Body of pancreas (tissue), 4 donors: ENCODE measurements at regions not wholly inside any gene's neighbourhood (a gene's known extent, or its start where the extent isn't known, plus 50 kb on each side); places are given as distances from the start of the nearest gene placed in this dataset.
"Not testable (repeated sequence)": the region's sequence is repeated elsewhere in the genome, so short reads cannot be mapped to it uniquely, and the experiment has no call there.

Experiments
- ATAC-seq: fragments of 150-250 bp; one replicate; pipeline ENCODE4 v1.9.1; 2016
- DNase-seq, 4 donors: peaks; one replicate each; pipeline ENCODE4 v3.0.0-alpha.2; 2019
- H3K27ac ChIP-seq, 4 donors: fragments of 200-600 bp; sonication (generic); 1 replicate in 3 of 4; 2 replicates in 1 of 4; pipeline versions ENCODE4 v1.5.1 to v1.6.1; 2016 to 2019; ENCODE audit warnings: mild to moderate bottlenecking in 1 of 4, mixed read lengths in 1 of 4, moderate library complexity in 1 of 4
- H3K27me3 ChIP-seq, 2 donors: fragments of 200-600 bp; sonication (generic); one replicate each; pipeline ENCODE4 v1.6.0; 2016; ENCODE audit warnings: mild to moderate bottlenecking in 1 of 2
- H3K36me3 ChIP-seq, 2 donors: fragments of 200-600 bp; sonication (generic); replicated peaks in 1 of 2; 2 replicates each; pipeline ENCODE4 v1.5.1; 2016; ENCODE audit warnings: low read depth in 2 of 2; ENCODE audit not compliant: insufficient read depth in 1 of 2
- H3K4me1 ChIP-seq: fragments of 200-600 bp; sonication (generic); one replicate; pipeline ENCODE4 v1.6.0; 2016
- H3K4me3 ChIP-seq, 2 donors: fragments of 200-600 bp; sonication (generic); 1 replicate in 1 of 2; 2 replicates in 1 of 2; pipeline ENCODE4 v1.5.1; 2016 to 2019
- H3K9me3 ChIP-seq, 3 donors: fragments of 200-600 bp; sonication (generic); 1 replicate in 2 of 3; 2 replicates in 1 of 3; pipeline ENCODE4 v1.5.1; 2016
- POLR2A ChIP-seq, 3 donors: fragments of 450-650 bp; IDR thresholded peaks; one replicate each; pipeline ENCODE4 v1.6.1; 2016; ENCODE audit warnings: antibody characterized with exemption in 3 of 3, mild to moderate bottlenecking in 2 of 3
- WGBS, 2 donors: methylation state at CpG; one replicate each; pipeline ENCODE4 v1.1.5; 2017; 5-methylcytosine and 5-hydroxymethylcytosine counted together
- intact Hi-C: fragments of 100-400 bp; cut with DNase I; formaldehyde crosslinking; loops from one replicate; pipeline ENCODE4 v1.15.1; 2023
- TF ChIP-seq, protein P1 (sequence below), 7 experiments: fragments of 450-650 bp in 4 of 7; fragments of 200-600 bp in 3 of 7; sonication (generic) in 3 of 7; IDR thresholded peaks; one replicate each; pipeline ENCODE4 v1.5.1; 2016 to 2019; ENCODE audit warnings: antibody characterized with exemption in 7 of 7

DNA sequence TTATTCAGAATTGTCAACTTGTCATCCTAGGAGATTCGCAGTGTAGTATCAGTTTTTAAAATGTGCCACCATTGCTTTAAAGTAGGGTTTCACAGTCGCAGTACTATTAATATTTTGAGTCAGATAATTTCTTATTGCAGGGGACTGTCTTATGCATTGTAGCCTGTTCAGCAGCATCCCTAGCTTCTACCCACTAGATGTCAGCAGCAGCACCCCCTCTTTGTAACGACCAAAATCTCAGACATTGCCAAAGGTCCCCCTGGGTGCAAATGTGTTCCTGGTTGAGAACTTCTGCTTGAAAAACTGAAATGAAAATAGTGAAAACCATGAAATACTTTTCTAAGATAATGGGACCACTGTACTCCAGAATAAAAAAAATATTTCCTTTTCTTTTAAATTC, 474.8 kb downstream of the CNTN3 start:
- H3K27me3 ChIP-seq: no peaks in the 10 kb centered on the region
- 38 to 45% methylated on average over 3 of the region's 3 CpGs for WGBS, 2 donors
- DNase-seq (no peak), ATAC-seq (no peak)
- no peaks in the 10 kb centered on the region for H3K9me3 ChIP-seq
- H3K4me3 ChIP-seq: no peak overlapping the region
- TF ChIP-seq, protein P1, sequence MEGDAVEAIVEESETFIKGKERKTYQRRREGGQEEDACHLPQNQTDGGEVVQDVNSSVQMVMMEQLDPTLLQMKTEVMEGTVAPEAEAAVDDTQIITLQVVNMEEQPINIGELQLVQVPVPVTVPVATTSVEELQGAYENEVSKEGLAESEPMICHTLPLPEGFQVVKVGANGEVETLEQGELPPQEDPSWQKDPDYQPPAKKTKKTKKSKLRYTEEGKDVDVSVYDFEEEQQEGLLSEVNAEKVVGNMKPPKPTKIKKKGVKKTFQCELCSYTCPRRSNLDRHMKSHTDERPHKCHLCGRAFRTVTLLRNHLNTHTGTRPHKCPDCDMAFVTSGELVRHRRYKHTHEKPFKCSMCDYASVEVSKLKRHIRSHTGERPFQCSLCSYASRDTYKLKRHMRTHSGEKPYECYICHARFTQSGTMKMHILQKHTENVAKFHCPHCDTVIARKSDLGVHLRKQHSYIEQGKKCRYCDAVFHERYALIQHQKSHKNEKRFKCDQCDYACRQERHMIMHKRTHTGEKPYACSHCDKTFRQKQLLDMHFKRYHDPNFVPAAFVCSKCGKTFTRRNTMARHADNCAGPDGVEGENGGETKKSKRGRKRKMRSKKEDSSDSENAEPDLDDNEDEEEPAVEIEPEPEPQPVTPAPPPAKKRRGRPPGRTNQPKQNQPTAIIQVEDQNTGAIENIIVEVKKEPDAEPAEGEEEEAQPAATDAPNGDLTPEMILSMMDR (IDR thresholded peaks at IDR 0.05): no peak
- no peak for TF ChIP-seq POLR2A (IDR thresholded peaks at IDR 0.05)
- H3K4me1 ChIP-seq: no peaks in the 10 kb centered on the region
- no peak overlapping the region for H3K27ac ChIP-seq
- no peaks in the 10 kb centered on the region for H3K36me3 ChIP-seq
- intact Hi-C loops: no loop called here

DNA sequence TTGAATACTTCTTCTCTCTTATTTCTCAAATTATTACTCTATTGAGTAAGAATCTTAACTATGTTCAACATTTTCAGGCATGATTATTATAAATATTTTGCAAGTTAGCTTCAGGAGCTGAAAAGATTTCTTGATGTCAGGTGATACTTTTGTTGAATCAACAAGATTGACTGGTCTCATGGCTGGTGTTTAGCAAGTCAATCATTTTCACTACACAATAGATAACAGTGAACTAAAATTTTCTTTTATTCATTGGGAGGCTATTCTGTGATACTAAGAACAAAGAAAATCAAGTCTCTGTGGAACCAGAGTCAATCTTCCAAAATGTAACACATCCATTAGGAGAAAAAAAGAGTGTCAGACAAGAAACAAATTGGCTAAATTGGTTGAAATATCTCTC, 476.7 kb downstream of the CNTN3 start:
- intact Hi-C loops: no loop called here
- ATAC-seq: no peak
- no peaks in the 10 kb centered on the region for H3K27me3 ChIP-seq

DNA sequence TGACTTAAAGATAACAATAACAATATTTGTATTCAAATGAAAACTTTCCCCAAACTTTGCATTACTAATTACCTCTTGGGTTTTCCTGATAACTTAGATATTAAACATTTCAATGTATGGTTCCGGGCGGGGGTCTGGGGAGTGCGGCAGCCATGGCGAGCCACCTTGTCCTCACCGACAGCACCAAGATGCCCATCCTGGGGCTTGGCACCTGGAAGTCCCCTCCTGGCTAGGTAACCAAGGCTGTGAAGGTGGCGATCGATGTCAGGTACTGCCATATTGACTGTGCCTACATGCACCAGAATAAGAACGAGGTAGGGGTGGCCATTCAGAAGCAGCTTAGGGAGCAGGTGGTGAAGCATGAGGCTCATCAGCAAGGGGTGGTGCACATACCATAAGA, 478.7 kb downstream of the CNTN3 start:
- TF ChIP-seq, protein P1 (IDR thresholded peaks at IDR 0.05): no peak
- no peak for TF ChIP-seq POLR2A (IDR thresholded peaks at IDR 0.05)
- H3K27ac ChIP-seq: no peak overlapping the region
- no peaks in the 10 kb centered on the region for H3K9me3 ChIP-seq
- H3K4me3 ChIP-seq: no peak overlapping the region
- intact Hi-C loops: no loop called here
- WGBS, 2 donors: 79 to 85% methylated on average over 8 of the region's 8 CpGs
- H3K27me3 ChIP-seq: no peaks in the 10 kb centered on the region
- DNase-seq: no peak
- no peak for ATAC-seq
- H3K36me3 ChIP-seq: no peaks in the 10 kb centered on the region
- H3K4me1 ChIP-seq: no peaks in the 10 kb centered on the region

More for the DNA sequence above, 476.7 kb downstream of the CNTN3 start:
- no peak for TF ChIP-seq POLR2A (IDR thresholded peaks at IDR 0.05)
- TF ChIP-seq, protein P1 (IDR thresholded peaks at IDR 0.05): no peak
- no peaks in the 10 kb centered on the region for H3K36me3 ChIP-seq
- no peaks in the 10 kb centered on the region for H3K4me1 ChIP-seq
- no peak overlapping the region for H3K4me3 ChIP-seq
- DNase-seq: no peak
- H3K27ac ChIP-seq: no peak overlapping the region
- no peaks in the 10 kb centered on the region for H3K9me3 ChIP-seq

- Histone ChIP-seq H3K9me3 (no peaks in the 10 kb centered on the region), H3K36me3 (no peaks in the 10 kb centered on the region), H3K27me3 (no peaks in the 10 kb centered on the region), H3K4me1 (no peaks in the 10 kb centered on the region), H3K4me3 (no peak overlapping the region), H3K27ac (no peak overlapping the region)
- intact Hi-C loops: no loop called here
- DNase-seq (no peak), ATAC-seq (no peak)
- 51 to 63% methylated on average over 2 of the region's 2 CpGs for WGBS, 2 donors
- TF ChIP-seq, protein P1 (IDR thresholded peaks at IDR 0.05): no peak
- TF ChIP-seq POLR2A (IDR thresholded peaks at IDR 0.05): no peak
These were observed 479.6 kb downstream of the CNTN3 start for GRCh38 chr3:74134831-74135230.

DNA sequence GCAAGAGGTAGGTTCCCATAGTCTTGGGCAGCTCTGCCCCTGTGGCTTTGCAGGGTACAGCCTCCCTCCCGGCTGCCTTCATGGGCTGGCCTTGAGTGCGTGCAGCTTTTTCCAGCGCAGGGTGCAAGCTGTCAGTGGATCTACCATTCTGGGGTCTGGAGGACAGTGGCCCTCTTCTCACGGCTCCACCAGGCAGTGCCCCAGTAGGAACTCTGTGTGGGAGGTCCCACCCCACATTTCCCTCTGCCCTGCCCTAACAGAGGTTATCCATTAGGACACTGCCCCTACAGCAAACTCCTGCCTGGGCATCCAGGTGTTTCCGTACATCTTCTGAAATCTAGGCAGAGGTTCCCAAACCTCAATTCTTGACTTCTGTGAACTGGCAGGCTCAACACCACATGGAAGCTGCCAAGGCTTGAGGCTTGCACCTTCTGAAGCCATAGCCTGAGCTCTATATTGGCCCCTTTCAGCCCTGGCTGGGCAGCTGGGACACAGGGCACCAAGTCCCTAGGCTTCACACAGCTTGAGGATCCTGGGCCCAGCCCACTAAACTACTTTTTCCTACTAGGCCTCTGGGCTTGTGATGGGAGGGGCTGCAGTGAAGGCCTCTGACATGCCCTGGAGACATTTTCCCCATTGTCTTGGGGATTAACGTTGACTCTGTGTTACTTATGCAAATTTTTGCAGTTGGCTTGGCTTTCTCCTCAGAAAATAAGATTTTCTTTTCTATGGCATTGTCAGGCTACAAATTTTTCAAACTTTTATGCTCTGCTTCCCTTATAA, 482.7 kb downstream of the CNTN3 start:
- H3K4me3 ChIP-seq, ATAC-seq, H3K27ac ChIP-seq, H3K36me3 ChIP-seq, H3K27me3 ChIP-seq, H3K4me1 ChIP-seq, intact Hi-C loops, H3K9me3 ChIP-seq, DNase-seq: not testable (repeated sequence)
- WGBS, 2 donors: 43 to 68% methylated on average over 4 to 6 of the region's 6 CpGs
